ENCODE measurements at regions not wholly inside any gene's neighbourhood (a gene's known extent, or its start where the extent isn't known, plus 50 kb on each side); places are given as distances from the start of the nearest gene placed in this dataset.

GRCh38 chr20:16965401-16965800, 217.2 kb downstream of the OTOR start:
- no peak for TF ChIP-seq POLR2A (IDR thresholded peaks at IDR 0.05; ENCODE audit: low read depth, low read length)
- no peak for TF ChIP-seq POLR2AphosphoS5 (IDR thresholded peaks at IDR 0.05; ENCODE audit: insufficient read depth, low read depth, low read length)
- no peak for TF ChIP-seq CTCF (IDR thresholded peaks at IDR 0.05; ENCODE audit: extremely low read depth in 1 of 2, insufficient read depth in 1 of 2, low read depth in 1 of 2, low read length in 2 of 2)
- TF ChIP-seq EZH2 (IDR thresholded peaks at IDR 0.05; ENCODE audit: borderline replicate concordance, low read depth, low read length, severe bottlenecking): no peak
- TF ChIP-seq JUN (IDR thresholded peaks at IDR 0.05; ENCODE audit: borderline replicate concordance, insufficient read depth, insufficient read length, low read depth): no peak
- no peak for TF ChIP-seq GATA2 (IDR thresholded peaks at IDR 0.05; ENCODE audit: insufficient read depth, insufficient read length, low read depth, low read length)
- no peak for TF ChIP-seq MAX (IDR thresholded peaks at IDR 0.05; ENCODE audit: insufficient read depth, insufficient read length)
